ENCODE measurements at regions not wholly inside any gene's neighbourhood (a gene's known extent, or its start where the extent isn't known, plus 50 kb on each side); places are given as distances from the start of the nearest gene placed in this dataset.

DNA sequence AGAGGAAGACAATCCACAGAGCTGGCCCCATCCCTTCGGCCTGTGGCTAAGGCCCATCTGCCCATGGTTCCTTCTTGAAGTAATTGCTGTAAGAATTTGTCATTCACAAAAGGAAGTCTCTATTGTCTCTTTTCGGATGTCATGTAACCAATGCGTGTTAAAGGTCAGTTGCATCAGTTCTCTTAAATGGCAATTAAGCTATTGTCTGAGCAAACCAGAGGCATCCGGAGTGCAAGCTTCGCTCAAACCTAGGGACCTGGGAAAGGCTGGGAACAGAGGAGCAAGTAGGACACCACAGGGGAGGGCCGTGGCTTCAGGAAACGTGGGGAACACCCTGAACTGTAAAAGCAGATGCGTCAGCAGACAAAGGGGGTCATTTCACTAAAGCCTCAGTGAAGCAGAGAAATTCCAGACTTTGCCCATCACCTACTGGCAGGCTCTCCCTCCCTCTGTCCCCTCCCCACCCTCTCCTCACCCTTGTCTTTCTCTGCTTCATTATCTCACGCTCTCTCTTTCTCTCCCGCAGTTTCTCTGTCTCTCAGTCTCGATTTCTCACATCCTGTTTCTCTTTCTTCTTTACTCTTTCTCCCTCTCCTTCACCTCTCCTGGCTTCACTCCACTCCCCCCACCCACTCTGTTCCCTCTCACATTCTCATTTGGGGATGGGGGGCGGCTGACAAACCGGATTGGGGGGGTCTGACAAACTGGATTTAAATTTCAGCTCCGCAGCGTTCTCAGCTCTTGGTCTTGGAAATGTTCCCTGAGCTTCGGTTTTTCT lies 204.6 kb upstream of the TNP1 start:
- CTCF ChIA-PET: interaction anchor here (1.0 to 1.3 kb wide), 3 partner anchors 20 to 79 kb away, joined by 3 to 6 read pairs (median 3); no protein-coding TSS in a partner anchor

DNA sequence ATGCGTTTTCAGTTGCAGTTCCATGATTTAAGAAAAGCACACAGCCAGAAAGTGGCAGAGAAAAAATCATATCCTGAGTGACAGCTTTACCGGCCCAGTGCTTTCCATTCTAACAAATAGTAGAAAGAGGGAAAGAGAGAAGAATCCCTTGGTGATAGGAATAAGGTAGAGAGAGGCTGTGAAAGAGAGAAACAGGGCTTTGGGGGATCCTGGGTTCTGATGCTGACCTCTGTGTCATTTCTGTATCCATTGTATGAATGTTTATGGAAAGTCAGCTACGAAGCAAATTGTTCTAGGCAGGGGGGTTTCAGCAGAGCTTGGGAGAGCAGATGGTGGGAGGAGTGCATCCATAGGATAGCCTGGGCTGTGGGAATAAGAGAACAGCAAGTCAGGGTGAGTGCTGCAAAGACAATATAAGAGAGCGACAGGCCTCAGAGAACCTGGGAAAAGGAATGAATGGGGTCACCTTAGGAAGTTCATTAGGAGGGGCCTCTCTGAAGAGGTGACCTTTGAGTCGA lies 203.4 kb upstream of the TNP1 start:
- CTCF ChIA-PET: no interaction called here

More for the DNA sequence above, 204.6 kb upstream of the TNP1 start:
- RAD21 ChIA-PET (ENCODE audit: unreplicated experiment): no interaction called here
- intact Hi-C loops (cut with micrococcal nuclease; ENCODE audit: unreplicated experiment) (no loop called here), in situ Hi-C loops (cut with MboI) (no loop called here)
- POLR2A ChIA-PET: no interaction called here
- Histone ChIP-seq H3K4me1 (ENCODE audit: control insufficient read depth, insufficient read depth, low read length) (peaks cover 5% of the 10 kb centered on the region; the same call in 1 of the 2 replicates), H3K4me2 (ENCODE audit: control insufficient read depth, insufficient read depth) (no peak overlapping the region), H3K36me3 (ENCODE audit: control insufficient read depth in 2 of 2, insufficient read depth in 2 of 2, low read length in 1 of 2) (no peaks in the 10 kb centered on the region), H3K9ac (ENCODE audit: control insufficient read depth, insufficient read depth, low read length) (no peak overlapping the region; the same call in 1 of the 2 replicates), H3K27ac (ENCODE audit: control insufficient read depth, insufficient read depth) (no peak overlapping the region), H3K79me2 (ENCODE audit: control insufficient read depth, insufficient read depth, low read length) (no peaks in the 10 kb centered on the region), H3K4me3 (0 out of 2 replicates have a peak overlapping the region, but pooled peaks have one; percentile 19), H3K9me3 (replicated peaks; ENCODE audit: control insufficient read depth, insufficient read depth, low read length) (peaks cover 3% of the 10 kb centered on the region; the same call in 2 of the 3 replicates), H3K27me3 (replicated peaks in 1 of 2; ENCODE audit: control insufficient read depth in 2 of 2, insufficient read depth in 2 of 2, low read length in 1 of 2) (no peaks in the 10 kb centered on the region), H2AFZ (ENCODE audit: control insufficient read depth, low read depth, low read length) (no peak overlapping the region), H4K20me1 (ENCODE audit: control insufficient read depth, insufficient read depth) (no peaks in the 10 kb centered on the region)
- SMC1A ChIA-PET (ENCODE audit: uncharacterized antibody, unreplicated experiment): interaction anchor here (0.9 to 1.4 kb wide), 2 partner anchors 9 to 160 kb away, joined by 3 read pairs; no protein-coding TSS in a partner anchor
- FAIRE-seq (no peak), ATAC-seq (peak; percentile 68), DNase-seq (ENCODE audit: low read depth, low spot score) (no peak)
- no TSS peak for BruUV-seq (replicated peaks)
- 34% methylated on average over 16 of the region's 16 CpGs for WGBS (ENCODE audit: insufficient coverage, insufficient replicate concordance, low lambda C conversion rate, missing lambda C conversion rate)
- TF ChIP-seq IKZF1 (conservative IDR thresholded peaks at IDR 0.05) (0 out of 2 replicates have a peak, but pooled peaks have one; percentile 18), TBL1XR1 (IDR thresholded peaks at IDR 0.05; ENCODE audit: low read depth, low read length) (no peak), NR2F1 (conservative IDR thresholded peaks at IDR 0.05) (0 out of 2 replicates have a peak, but pooled peaks have one; percentile 51), SPI1 (IDR thresholded peaks at IDR 0.05; ENCODE audit: borderline replicate concordance, insufficient read depth, low read depth, low read length) (peak; percentile 54; the same call in 1 of the 2 replicates), IKZF2 (IDR thresholded peaks at IDR 0.05) (peak; percentile 13 to 27; a peak in 1 of 4 replicates)

More for the DNA sequence above, 203.4 kb upstream of the TNP1 start:
- POLR2A ChIA-PET: no interaction called here
- no peak for DNase-seq (ENCODE audit: low read depth, low spot score)
- no peak for ATAC-seq
- TF ChIP-seq NBN (IDR thresholded peaks at IDR 0.05): no peak
- no peak for TF ChIP-seq FOXK2 (IDR thresholded peaks at IDR 0.05)
- TF ChIP-seq CBX3 (IDR thresholded peaks at IDR 0.05; ENCODE audit: borderline replicate concordance, low read depth): no peak
- TF ChIP-seq EED (IDR thresholded peaks at IDR 0.05; ENCODE audit: low read depth): no peak
- no peak for TF ChIP-seq GATAD2B (conservative IDR thresholded peaks at IDR 0.05; ENCODE audit: low read depth)
- no peak for TF ChIP-seq CHD2 (IDR thresholded peaks at IDR 0.05; ENCODE audit: borderline replicate concordance, low read depth, low read length)
- TF ChIP-seq, protein P1, sequence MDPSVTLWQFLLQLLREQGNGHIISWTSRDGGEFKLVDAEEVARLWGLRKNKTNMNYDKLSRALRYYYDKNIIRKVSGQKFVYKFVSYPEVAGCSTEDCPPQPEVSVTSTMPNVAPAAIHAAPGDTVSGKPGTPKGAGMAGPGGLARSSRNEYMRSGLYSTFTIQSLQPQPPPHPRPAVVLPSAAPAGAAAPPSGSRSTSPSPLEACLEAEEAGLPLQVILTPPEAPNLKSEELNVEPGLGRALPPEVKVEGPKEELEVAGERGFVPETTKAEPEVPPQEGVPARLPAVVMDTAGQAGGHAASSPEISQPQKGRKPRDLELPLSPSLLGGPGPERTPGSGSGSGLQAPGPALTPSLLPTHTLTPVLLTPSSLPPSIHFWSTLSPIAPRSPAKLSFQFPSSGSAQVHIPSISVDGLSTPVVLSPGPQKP (IDR thresholded peaks at IDR 0.05; ENCODE audit: low read depth, low read length): no peak
- TF ChIP-seq, protein P2, sequence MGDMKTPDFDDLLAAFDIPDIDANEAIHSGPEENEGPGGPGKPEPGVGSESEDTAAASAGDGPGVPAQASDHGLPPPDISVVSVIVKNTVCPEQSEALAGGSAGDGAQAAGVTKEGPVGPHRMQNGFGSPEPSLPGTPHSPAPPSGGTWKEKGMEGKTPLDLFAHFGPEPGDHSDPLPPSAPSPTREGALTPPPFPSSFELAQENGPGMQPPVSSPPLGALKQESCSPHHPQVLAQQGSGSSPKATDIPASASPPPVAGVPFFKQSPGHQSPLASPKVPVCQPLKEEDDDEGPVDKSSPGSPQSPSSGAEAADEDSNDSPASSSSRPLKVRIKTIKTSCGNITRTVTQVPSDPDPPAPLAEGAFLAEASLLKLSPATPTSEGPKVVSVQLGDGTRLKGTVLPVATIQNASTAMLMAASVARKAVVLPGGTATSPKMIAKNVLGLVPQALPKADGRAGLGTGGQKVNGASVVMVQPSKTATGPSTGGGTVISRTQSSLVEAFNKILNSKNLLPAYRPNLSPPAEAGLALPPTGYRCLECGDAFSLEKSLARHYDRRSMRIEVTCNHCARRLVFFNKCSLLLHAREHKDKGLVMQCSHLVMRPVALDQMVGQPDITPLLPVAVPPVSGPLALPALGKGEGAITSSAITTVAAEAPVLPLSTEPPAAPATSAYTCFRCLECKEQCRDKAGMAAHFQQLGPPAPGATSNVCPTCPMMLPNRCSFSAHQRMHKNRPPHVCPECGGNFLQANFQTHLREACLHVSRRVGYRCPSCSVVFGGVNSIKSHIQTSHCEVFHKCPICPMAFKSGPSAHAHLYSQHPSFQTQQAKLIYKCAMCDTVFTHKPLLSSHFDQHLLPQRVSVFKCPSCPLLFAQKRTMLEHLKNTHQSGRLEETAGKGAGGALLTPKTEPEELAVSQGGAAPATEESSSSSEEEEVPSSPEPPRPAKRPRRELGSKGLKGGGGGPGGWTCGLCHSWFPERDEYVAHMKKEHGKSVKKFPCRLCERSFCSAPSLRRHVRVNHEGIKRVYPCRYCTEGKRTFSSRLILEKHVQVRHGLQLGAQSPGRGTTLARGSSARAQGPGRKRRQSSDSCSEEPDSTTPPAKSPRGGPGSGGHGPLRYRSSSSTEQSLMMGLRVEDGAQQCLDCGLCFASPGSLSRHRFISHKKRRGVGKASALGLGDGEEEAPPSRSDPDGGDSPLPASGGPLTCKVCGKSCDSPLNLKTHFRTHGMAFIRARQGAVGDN (IDR thresholded peaks at IDR 0.05): no peak
- no peak for TF ChIP-seq PAX8 (IDR thresholded peaks at IDR 0.05)
- no TSS peak for BruUV-seq (replicated peaks)
- in situ Hi-C loops (cut with MboI) (no loop called here), intact Hi-C loops (cut with micrococcal nuclease; ENCODE audit: unreplicated experiment) (no loop called here)
- Histone ChIP-seq H3K36me3 (ENCODE audit: control insufficient read depth in 2 of 2, insufficient read depth in 2 of 2, low read length in 1 of 2) (no peaks in the 10 kb centered on the region), H3K79me2 (ENCODE audit: control insufficient read depth, insufficient read depth, low read length) (no peaks in the 10 kb centered on the region), H3K27ac (ENCODE audit: control insufficient read depth, insufficient read depth) (no peak overlapping the region), H4K20me1 (ENCODE audit: control insufficient read depth, insufficient read depth) (no peaks in the 10 kb centered on the region), H3K9me3 (replicated peaks; ENCODE audit: control insufficient read depth, insufficient read depth, low read length) (no peaks in the 10 kb centered on the region; the same call in 2 of the 3 replicates), H3K27me3 (replicated peaks in 1 of 2; ENCODE audit: control insufficient read depth in 2 of 2, insufficient read depth in 2 of 2, low read length in 1 of 2) (no peaks in the 10 kb centered on the region), H3K4me1 (ENCODE audit: control insufficient read depth, insufficient read depth, low read length) (peaks cover 5% of the 10 kb centered on the region; the same call in 1 of the 2 replicates), H3K9ac (ENCODE audit: control insufficient read depth, insufficient read depth, low read length) (no peak overlapping the region), H2AFZ (ENCODE audit: control insufficient read depth, low read depth, low read length) (no peak overlapping the region), H3K4me3 (no peak overlapping the region), H3K4me2 (ENCODE audit: control insufficient read depth, insufficient read depth) (no peak overlapping the region)
- no peak for FAIRE-seq
- 25% methylated on average over 5 of the region's 5 CpGs for WGBS (ENCODE audit: insufficient coverage, insufficient replicate concordance, low lambda C conversion rate, missing lambda C conversion rate)
- RAD21 ChIA-PET (ENCODE audit: unreplicated experiment): no interaction called here
- SMC1A ChIA-PET (ENCODE audit: uncharacterized antibody, unreplicated experiment): no interaction called here

Data from GM12878 (cell line).